DMS53 (cell line): ENCODE measurements at regions not wholly inside any gene's neighbourhood (a gene's known extent, or its start where the extent isn't known, plus 50 kb on each side); places are given as distances from the start of the nearest gene placed in this dataset.
"Not testable (repeated sequence)": the region's sequence is repeated elsewhere in the genome, so short reads cannot be mapped to it uniquely, and the experiment has no call there.

Experiments used
- DNase-seq: peaks from one replicate; lab custom pipeline; 2025; lab: John Stamatoyannopoulos, UW

GRCh38 chr2:138315619-138316018 lies 186.0 kb upstream of the SPOPL start:
- DNase-seq, result not testable (repeated sequence)

GRCh38 chr2:138319616-138320015 lies 182.0 kb upstream of the SPOPL start:
- no peak for DNase-seq

DNA sequence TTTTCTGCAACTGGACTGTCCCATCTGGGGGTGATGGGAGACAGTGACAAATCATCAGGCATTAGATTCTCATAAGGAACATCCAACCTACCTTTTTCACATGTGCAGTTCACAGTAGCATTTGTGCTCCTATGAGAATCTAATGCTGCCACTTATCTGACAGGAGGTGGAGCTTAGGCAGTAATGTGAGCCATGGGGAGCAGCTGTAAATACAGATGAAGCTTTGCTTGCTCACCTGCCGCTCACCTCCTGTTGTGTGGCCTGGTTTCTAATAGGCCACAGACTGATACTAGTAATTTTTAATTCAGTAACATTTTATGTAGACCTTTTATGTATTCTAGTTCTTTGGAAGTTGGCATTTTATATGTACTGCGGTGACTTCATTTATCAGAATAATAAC lies 180.1 kb upstream of the SPOPL start:
- peak; percentile 87 for DNase-seq

DNA sequence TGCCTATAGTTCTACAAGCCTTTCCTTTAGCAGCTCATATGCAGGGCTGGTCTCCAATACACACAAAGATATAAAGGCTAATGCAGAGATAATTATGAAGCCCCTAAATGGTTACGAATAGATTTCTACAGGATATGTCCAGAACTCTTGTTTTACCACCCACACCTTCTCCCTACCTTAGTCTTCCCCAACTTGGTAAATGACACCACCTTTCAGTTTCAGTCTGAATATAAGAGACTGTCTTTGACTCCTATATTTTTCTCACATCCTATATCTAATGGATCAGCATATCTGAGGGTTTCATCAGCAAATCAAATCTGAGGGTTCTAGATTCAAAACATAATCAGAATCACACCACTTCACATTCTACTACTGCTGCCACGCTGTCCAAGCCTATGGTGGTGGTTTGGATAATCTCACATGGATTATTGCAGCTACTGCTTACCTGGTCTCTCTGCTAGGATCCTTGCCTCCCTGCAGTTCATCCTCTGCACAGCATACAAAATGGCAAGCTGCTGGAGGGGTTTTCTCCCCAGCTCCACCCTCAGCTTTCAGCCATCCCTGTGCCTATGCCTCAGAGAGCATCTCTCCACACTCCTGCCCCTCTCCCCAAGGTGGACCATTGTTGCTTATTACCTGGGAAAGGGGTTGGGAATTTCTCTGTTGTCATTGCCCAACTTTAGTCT lies 178.0 kb upstream of the SPOPL start:
- DNase-seq, result no peak

DNA sequence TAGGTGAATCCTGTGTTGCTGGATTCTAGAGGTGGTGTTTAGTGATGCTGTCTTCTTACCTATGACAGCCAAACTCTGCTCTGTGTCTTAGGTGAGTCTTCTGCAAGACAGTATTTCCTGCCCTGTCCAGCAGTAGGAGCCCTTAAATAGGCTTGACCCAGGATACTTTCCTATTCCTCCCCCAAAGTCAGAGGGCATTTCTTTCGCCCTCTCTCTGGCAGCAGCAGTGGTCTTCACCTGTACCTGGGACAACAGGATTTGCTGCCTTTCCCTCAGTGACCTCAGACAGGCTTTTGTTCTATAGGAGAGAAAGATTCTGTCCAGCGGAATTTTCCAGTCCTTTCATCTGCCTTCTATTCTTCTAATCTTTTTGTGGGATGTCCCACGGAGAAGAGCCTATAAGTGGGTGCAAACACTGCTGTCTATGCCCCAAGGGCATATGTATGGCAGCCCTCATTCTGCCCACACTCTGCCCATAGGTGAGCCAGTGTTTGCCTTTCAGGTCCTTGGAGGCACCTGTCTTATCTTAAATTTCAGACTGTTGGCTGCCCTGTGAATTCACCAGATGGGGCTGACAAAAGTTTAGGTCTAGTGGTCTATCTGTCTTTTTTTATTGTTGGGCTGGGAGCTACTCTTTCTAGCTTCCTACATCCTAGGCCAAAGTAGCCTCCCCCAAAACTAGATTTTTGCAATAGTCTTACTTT lies 177.3 kb upstream of the SPOPL start:
- DNase-seq, result no peak

- DNase-seq, result no peak
Measured at GRCh38 chr2:138327967-138328366, 173.6 kb upstream of the SPOPL start.

DNA sequence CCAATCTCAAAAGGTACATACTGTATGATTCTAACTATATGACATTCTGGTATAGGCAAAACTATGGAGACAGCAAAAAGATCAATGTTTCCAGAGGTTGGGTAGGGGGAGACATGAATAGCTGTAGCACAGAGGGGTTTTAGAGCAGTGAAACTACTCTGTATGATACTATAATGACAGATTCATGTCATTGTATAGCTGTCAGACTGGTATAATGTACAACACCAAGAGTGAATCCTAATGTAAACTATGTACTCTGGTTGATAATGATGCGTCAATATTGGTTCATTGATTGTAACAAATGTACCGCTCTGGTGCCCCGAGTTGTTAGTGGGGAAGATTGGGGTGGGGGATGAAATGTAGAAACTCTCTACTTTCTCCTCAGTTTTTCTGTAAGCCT lies 172.4 kb upstream of the SPOPL start:
- DNase-seq, result no peak

- no peak for DNase-seq
Measured at GRCh38 chr2:138329591-138329990, 172.0 kb upstream of the SPOPL start.

DNA sequence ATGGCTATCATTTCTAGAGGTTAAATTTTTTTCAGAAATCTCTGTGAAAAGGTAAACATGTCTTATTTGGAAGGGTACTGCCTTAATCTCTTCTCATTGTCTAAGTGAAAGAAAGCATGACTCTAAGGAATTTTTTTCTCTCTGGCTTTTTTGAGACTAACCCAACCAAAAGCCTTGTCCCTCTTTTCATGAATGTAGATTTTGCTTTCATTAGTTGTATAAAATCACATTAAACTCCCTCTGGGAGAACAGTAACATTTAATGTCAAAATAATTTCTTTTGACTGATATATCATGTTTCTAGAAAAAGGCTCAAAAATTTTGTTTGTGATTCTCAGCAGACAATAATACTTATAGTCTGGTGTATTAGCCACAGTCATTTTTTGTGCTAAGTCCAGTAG lies 168.4 kb upstream of the SPOPL start:
- no peak for DNase-seq

- no peak for DNase-seq
Measured at GRCh38 chr2:138333677-138334076, 167.9 kb upstream of the SPOPL start.

DNA sequence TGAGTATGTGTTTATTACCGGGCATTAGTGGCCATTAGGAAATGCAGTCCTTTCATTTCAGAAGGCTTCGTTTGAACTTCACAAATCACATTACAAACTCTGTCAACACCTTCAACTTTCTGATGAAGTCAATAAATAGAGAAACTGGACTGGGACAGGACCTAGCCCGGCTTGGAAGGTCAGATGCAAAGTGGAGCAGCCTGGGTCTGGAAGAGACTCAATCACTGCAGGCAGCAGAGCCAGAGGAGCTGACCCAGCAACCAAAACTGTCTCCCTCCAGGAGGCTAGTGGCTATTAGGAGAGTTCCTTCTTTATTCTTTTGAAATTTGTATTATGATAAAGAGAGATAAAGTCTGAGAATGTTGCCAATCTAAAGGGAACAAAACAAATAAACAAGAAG lies 167.2 kb upstream of the SPOPL start:
- no peak for DNase-seq

DNA sequence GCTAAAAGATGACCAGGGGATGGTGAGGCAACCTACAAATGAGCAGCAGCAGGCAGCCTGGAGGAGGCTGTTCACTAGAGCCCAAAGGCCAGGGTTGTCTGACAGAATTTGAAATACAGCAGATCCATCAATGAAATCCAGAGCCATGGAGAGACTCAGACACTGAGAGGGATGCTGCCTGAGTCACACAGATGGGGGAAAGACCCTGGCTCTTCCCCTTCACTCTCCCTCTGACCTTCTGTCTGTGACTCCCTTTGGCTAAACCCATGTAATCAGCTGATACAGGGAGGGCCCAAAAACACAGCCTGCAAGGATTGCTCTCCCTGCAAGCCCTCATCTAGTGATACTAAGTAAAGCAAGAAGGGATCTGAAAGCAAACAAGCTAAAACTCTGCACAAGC lies 166.5 kb upstream of the SPOPL start:
- DNase-seq, result no peak

DNA sequence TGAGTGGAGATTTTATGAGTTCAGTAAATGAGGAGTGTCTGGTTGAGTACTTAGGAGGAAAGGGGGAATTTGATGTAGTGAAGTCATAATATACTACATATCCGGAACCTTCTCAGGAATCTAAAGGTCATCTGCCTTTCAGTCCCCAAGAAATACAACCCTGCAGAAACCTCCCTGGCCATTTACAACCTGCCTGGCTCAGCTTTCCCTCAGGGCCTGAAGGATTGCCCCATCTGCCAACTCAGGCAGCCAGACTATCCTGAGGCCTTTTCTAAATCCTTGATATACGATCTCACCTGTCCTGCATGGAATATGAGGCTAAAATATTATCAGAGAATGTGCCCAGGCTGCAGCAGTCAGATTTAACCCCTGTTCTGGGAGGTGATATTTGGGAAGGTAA lies 165.4 kb upstream of the SPOPL start:
- DNase-seq, result no peak

DNA sequence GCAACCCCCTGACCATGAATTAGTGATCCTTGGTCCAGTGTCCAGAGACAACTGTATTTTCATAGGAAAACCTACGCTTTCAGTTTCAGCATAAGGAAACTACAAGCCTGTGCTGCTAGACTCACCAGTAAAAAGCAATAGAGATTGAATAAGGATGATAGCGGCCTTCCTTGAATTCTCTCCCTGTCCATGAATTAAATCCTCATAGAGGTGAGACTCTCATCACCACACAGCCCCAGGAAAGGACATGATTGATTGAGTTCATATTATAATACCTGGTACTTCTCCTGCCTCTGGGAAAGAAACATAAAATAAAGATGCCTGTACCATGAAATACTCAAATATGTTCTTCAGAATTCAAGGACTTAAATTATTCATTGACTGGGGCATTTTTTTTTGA lies 146.3 kb upstream of the SPOPL start:
- no peak for DNase-seq

GRCh38 chr2:138356178-138356577 lies 145.4 kb upstream of the SPOPL start:
- DNase-seq, result no peak

GRCh38 chr2:138359532-138359931 lies 142.0 kb upstream of the SPOPL start:
- no peak for DNase-seq

GRCh38 chr2:138364554-138365162 lies 136.9 kb upstream of the SPOPL start:
- no peak for DNase-seq

DNA sequence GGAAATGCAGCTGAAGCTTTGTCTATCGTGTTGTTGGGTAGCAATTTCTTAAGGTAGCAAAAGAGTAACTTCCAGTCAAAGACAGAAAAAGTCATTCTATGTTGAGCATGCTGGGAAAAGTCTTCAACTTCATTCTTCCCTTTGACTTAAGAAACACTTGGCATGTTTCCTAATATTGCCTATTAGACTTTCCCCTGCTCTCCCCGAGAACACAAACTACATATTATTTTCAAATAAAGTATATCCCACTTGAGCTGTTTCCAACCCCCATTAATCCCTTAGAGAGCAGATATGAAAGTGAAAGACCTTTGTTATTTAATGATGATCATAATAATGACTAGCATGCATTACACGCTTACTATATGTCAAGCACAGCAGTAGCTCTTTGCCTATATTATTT lies 136.0 kb upstream of the SPOPL start:
- DNase-seq, result no peak

- no peak for DNase-seq
Measured at GRCh38 chr2:138369856-138370255, 131.7 kb upstream of the SPOPL start.

DNA sequence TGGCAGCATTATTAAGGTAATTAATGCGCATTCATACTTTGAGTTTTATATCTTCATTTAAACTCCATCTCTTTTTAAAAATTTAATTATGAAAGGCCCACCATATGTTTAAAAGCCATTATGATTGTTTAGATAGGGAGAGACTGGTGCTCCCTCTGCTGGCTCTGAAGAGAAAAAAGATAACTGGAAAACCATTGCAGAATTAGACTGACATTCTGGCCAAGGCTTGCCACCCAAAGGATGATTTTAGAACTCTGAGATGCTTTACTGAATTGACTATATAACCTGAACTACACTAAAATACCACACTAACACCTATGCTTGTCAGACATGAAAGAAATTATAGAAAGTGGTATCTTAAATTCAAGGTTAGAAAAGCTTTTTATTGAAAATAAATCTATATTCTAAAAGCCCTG lies 127.6 kb upstream of the SPOPL start:
- peak; percentile 40 for DNase-seq

GRCh38 chr2:138381373-138381772 lies 120.2 kb upstream of the SPOPL start:
- DNase-seq, result no peak

- no peak for DNase-seq
Measured at GRCh38 chr2:138382672-138383071, 118.9 kb upstream of the SPOPL start.

GRCh38 chr2:138386191-138386590 lies 115.4 kb upstream of the SPOPL start:
- not testable (repeated sequence) for DNase-seq
